ENCODE measurements at regions not wholly inside any gene's neighbourhood (a gene's known extent, or its start where the extent isn't known, plus 50 kb on each side); places are given as distances from the start of the nearest gene placed in this dataset.
"Not testable (repeated sequence)": the region's sequence is repeated elsewhere in the genome, so short reads cannot be mapped to it uniquely, and the experiment has no call there.

DNA sequence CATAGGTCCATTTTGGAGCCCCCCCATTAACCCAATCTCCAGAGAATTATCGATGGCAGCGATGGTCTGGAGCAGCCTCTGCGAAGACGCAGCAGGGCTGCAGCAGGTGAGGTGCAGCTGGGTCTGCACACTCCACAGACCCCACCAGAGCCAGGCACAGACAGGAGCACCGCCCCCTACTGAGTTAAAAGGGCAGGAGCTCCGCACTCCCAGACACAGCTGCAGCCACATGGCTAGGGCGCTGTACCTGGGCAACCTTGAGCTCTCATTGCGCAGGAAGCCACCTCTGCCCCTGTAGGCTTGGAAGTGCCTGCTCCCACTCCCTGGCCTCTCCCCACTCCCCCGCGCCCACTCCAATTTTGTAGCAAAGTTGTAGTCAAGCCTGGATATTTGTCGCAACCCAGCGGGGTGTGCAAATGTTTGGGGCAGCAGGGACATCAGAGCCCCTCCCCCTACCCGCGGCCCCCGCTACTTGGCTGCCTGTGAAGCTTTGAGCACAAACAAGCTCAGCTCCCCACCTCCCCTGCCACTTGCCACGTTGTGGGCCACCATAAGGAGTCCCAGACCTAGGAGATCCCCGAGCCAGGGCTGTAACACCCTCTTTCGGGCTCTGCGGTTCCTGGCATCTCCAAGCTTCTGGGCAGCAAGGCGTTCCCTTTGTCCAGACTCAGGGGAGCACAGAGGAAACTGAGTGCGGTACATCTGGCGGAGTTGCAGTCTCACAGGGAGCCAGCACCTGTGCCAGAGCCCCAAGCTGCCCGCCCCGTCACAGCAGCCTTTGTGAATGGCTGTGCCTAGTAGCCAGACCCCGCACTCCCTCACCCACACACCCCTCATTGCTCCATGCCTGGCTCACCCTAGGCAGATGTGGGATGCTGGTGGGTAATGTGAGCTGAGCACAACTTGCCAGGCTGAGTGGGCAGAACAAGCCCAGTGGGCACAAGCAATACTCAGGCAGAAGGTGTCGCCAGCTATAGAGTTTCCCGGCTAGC lies 949.7 kb upstream of the SLITRK1 start:
- no peak for DNase-seq

DNA sequence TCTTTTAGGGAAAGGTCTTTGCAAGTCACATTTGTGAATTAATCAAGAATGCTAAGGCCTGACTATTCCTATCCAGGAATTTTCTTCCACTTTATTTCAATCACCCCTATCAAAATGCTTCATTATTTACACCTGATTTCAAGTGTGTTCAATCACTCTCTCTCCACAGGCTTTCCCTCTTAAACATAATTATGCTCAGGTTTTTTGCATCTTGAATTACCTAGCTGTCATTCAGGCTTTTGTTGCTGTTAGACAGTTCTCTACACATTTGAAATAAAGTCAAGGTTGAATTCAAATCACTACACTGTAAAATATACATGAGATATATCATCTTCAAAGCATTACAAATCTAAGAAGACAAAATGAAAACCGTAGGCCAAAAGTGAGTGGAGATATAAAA lies 941.3 kb upstream of the SLITRK1 start:
- no peak for DNase-seq

DNA sequence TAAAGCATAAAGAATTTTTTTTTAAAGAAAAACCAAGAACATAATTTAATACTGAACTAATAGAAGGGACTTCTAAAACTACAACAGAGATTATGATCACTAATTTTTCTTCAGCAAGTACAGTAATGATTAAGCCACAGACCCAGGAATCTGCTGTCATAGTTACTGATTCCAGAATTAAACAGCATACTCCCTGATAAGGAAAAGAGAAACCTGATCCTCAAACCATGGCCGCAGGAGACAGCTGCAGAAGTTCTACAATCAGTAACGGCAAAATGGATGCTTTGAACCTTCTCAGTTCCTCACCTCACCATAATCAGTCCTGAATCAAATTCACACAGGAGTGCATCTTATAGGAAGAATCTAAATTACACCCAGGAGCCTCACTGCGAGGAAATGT lies 939.0 kb upstream of the SLITRK1 start:
- no peak for DNase-seq

DNA sequence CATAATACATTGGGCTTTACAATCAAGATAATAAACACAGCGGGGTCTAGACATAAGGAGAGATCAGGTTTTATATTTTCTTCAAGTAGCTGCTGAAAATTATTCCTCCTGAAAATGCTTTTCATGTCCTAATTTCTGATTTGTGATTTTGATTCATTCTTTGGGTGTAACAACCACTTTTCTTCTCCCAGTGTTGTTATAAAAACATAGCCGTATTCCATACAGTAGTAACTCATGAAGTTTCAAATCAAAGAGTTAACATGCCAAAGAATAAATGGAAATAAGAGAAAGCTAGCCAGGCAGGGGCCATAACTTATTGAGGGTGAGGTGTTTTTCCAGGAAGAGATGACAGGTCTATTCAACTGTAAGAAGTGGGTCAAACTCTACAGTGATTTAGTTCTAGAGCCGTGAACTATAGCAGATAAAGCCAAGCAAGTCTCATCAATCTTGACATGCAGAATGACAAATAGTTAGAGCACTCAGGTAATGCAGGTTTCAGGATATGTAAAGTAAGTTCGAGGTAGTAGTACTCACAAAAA lies 934.4 kb upstream of the SLITRK1 start:
- no peak for DNase-seq

DNA sequence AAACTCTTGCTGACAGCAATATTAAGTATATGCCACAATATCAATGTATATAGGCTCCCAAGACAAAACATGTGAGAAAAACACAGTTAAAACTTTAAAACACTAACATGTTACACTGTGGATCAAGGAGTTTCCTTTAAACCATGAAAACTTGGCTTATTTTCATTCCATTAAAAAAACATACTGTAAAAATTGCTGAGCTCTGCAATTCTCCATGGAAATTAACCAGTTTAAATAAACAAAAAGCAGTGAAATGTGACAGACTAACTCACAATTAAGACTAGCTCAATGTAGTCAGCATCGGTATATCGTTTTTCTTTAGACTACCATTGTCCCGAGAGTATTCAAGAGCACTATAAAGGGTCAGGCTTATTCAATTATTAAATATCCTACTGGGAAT lies 930.5 kb upstream of the SLITRK1 start:
- no peak for DNase-seq

DNA sequence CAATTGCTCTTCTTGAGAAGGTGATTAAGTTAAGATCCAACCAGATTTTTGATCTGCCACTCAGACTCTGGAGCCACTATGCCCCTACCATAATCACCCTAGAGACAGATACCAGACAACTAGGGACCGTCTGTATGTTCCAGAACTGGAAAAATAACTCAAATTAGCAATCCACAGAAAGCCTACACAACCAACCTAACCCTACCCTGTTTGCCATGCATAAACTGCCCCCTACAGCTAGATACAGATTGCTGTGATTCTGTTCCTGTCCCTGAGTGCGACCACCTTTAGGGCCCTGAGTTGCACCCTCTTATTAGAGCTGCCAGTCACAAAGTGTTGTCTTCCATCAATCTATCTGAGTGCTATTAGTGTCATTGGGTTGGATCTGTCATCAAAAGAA lies 929.8 kb upstream of the SLITRK1 start:
- no peak for DNase-seq

DNA sequence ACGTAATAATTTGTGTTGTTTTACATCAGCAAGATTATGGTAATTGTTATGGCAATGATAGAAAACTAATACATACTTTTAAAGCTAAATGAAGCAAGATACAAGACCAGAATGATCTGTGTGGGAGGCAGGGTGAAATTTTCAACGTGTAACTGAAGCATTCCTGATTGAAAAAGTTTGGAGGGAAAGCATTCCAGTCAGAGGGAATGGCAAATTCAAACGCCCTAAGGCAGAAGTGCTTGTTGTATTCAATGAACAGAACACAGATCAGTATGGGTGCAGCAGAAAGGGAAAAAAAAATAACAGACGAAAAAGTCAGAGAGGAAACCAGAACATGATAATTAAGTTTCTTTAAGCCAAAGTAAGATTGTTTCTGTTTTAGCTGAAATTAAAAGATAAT lies 928.5 kb upstream of the SLITRK1 start:
- DNase-seq = peak; percentile 77

DNA sequence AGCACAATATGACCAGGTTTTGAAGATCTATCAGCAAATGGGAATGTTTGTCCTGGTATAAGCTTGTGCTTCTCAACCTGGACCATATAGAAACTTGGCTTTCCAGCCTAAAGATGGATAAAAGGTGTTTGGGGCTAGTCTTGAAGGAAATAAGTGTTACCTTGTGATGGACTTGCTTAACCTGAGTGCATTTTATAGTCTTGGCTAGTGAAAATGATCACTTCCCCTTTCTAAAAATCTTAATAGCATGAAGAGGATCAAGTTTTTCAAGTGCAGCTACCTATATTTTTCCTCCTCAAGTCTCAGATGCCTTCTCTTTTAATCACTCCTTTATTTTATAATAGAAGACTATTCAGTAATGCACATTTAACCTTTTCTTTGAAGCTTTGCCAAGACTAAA lies 919.8 kb upstream of the SLITRK1 start:
- DNase-seq = no peak

DNA sequence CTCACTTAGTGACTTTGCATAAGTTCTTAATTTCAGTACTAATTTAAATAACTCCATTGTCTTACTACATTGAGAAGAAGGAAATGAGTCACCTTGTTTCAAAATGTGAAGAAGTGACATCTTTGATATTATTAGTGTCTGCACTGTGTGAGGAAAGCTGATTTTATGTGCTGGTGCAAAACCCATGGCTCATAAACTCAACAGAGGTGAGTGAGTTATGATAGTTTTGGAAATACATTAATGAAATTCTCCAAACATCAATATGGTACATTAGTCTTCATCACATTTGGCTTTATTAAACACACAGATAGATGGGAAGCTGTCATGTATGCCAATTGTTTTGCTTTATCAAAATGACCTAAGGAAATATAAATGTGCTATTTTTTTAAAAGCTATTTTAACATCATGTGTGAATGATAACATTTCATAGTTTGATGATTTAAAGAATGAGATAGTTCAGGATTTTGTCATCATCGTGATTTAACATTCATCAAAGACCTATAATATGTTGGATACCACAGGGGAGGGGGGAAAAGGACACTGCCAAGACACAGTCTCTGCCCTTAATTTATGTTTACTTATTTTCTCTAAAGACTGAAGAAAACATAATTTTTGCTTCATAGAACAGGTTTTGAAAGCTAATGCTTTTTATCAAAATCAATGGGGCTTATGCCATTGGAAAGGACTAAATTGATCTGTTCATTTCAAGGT lies 902.3 kb upstream of the SLITRK1 start:
- no peak for DNase-seq

DNA sequence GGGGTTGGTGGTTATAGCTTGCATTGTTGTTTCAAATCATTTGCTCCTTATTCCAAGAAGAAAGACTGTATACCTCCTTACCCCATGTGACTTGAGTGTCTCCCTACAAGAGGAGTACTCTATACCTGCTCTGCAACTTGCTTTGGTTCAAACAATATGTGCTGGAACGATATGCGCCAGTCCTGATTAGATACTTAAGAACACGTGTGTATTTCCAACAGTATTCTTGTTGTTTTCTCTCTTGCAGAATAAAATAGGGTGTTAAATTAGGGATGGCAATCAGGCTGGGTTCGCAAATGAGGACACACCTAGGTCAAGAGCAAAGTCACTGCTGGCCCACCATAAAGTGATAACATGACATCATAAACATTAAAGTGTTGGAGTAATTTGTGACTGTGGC lies 895.0 kb upstream of the SLITRK1 start:
- DNase-seq = no peak

DNA sequence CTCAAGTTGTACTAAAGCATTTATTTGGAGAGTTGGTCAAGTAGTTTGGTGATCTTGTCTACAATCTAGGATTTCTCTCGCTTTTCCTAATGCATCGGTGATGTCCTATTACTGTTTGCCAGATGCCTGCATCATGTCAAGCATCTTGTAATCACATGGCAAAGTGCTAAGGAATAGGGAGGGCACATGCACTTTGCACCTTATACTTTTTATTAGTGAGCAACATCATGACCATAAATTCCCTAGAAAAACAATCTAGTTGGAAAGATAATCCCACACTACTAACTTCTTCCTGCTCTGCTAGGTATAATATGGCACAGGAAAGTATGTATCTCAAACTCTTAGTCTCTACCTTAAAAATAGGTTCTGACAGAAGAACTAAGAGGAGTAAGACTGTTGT lies 894.3 kb upstream of the SLITRK1 start:
- no peak for DNase-seq

DNA sequence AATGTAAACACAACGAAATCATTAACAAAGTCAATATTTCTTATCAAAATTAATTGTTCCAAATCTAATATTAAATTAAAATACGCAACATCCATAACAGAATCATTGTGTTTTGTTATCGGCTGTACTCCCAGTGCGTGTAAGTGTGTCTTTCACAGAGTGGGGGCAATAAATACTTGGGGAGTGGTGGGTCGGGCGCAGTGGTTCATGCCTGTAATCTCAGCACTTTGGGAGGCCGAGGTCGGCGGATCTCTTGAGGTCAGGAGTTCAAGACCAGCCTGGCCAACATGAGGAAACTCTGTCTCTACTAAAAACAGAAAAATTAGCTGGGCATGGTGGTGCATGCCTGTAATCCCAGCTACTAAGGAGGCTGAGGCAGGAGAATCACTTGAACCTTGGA lies 893.6 kb upstream of the SLITRK1 start:
- not testable (repeated sequence) for DNase-seq

DNA sequence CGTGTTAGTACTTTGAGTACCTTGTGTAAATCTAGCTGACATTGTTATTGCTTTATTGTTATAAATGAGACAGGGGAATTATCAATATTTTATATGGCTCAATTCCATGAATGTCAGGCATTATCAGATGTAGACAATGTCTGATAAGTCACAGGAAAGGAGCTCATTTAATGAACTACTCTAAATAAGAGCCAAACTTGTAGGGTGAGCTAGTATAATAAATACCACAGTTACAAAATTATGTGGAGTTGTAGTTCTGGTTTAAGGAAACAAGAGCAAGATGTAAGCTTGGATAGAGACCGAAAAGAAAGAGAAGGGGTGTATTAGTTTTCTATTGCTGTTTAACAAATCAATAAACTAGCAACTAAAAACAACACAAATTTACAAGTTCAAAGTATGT lies 891.8 kb upstream of the SLITRK1 start:
- DNase-seq = no peak

DNA sequence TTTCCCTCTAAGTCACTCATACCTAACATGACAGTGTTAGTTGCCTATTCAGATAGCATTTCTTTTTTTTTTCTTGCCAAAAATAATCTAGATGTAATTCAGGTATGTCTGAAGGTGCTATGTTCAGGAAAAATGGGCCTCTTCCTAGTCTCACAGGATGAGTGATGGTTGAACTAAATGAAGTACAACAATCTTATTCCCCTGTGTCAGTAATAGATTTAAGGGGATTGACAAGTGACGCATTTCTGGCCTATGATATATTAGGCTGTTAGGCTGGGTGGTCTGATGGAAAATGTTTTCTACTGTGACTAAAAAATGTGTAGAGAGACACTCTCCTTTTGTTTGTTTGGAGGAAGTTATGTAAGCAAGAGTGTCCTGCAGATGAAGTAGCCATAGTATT lies 878.7 kb upstream of the SLITRK1 start:
- no peak for DNase-seq

DNA sequence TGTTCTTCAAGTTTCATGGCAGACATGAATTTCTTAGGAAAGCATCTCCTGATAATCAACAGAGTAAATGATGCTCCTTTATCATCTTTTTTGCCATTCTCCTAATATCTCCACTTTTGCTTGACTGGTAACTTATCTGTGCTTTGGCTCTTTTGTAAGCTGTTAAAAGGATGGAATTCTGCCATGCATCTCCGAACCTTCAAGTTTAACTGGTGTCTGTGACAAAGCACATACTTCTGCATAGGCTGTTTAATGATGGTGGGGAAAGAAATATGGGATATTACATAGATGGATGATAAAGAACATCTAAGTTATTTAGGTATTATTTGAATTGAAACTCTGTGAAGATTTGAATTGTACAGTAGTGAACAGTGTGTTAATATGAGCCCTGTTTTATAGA lies 866.9 kb upstream of the SLITRK1 start:
- DNase-seq = no peak

DNA sequence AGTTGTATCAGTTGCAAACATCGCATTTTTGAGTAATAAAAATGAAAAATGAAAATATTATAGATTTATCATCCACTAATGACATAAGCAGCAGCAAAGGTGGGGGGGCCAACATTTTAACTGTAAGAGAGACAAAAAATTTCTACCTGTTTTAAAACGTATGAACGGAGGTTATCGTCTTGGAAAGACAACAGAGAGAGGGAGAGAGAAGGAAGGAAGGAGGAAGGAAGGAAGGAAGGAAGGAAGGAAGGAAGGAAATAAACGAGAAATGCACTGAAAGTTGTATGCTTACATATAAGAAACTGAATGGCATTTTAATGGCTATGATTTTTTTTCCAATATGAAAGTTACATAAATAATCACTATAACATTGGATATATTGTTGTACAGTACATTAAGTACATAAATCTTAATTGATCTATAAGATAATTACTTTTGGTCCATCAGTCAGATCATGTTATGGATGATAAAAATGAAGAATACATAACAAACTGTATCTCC lies 862.8 kb upstream of the SLITRK1 start:
- DNase-seq = no peak

DNA sequence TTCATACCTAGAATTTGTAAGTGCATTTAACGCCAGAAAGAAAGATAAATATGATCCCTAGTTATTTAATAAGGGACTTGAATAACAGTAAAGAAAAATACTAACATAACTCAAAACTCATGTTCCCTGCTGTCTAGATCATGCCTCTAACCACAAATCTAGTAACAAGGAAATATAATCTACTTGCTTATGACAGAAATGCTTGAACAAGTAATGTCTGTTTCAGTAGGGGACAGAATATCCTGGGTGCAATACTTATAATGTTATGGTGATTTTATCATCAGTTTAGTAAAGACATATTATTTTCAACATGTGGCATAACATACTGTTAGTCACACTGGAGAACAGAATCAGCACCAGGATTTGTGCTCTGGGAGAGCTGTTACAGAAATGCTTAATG lies 861.9 kb upstream of the SLITRK1 start:
- no peak for DNase-seq

DNA sequence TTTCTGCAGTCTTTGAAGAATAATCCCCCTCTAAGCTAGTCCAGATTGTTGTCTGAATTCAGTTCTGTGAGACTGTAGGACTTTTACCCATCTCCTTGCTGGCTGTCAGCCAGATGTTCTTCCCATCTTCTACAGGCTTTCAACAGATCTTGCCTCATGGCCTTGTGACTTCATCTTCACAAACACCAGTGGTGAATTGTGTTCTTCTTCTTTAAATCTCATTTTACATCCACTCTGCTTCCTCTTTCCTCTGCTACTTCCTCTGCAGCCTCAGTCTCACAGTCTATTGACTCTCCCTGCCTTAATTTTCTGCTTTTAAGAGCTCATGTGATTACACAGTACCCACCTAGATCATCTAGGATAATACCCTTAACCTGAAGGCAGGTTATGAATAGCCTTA lies 859.0 kb upstream of the SLITRK1 start:
- DNase-seq = no peak

DNA sequence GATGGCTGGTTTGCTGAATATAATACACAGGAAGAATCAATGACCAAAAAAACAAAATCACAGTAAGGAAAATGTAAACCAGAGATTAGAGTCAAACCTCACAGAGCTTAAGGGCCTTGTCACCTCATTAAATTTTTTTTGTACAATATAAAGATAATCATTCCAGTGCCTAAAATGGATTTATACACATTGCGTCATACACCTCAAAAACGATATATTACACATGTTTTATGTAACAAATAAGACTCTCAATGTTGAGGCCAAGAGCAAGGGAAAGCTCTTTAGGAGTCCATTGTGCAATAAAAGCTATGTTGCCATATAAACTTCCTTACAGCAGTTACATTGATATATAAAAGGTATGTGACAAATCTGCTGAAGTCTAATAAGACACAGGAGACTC lies 856.7 kb upstream of the SLITRK1 start:
- DNase-seq = no peak

DNA sequence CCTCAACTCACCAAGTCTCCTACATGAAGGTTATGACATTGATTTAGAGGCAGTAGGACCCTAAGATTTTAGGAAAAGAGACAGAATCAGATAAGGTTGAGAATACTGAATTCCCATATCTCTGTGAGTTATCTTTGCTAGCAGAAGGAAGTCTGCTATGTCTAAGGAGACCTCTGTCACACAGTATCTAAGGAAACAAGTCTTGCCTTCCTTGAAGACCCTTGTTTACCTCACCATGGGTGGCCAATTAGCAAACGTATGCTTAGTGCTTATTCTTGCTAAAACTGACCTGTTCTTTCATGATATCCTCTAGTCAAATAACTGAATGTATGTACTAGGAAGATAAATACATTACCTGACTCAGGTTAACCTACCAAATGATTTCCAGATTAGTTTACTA lies 855.4 kb upstream of the SLITRK1 start:
- DNase-seq = no peak

DNA sequence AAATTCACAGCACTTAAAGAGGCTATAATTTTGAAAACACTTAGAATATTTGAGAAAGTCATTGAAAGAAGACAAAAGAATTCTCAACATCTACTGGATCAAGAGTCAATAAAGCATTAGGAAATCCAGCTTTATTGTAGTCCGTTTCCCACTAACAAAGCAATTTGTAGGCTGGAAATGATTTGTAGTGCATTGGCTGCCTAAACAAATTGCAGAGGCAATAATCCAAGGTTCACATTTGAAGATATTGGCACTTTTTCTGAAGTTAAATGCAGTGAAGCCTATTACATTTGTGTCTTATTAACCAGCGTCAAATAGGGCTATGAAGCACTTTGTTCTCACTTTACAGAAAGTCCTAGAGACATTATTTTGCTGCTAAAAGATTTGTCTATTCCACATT lies 848.1 kb upstream of the SLITRK1 start:
- DNase-seq = no peak

DNA sequence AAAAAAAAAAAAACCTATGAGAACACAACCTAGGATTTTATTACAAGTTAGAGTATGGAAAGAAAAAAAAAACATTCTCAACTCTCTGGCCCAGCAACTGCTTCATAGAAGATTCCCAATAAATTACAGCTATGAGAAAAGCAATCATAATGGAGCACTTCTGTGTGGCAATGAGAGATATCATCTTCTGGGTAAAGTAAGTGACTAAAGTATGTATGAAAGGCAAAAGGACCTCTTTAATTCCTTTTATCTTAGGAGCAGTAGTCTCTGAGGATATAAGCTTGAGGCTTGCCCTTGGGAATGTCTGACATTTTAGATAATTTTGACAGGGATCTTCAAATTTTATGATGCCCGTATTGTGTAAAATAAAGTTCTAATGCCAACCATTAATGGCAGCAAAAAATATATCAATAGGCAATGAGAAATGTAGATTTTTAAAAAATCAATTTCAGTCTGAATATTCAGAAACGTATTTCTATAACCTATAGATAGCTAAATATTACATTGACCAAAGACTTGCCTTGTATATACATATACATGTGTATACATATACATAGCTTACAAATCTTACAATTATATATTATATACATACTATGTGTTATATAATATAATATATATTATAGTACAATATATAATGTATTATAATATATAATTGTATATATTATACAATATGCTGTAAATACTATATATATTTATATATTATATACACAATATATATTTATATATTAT lies 823.9 kb upstream of the SLITRK1 start:
- DNase-seq = no peak

DNA sequence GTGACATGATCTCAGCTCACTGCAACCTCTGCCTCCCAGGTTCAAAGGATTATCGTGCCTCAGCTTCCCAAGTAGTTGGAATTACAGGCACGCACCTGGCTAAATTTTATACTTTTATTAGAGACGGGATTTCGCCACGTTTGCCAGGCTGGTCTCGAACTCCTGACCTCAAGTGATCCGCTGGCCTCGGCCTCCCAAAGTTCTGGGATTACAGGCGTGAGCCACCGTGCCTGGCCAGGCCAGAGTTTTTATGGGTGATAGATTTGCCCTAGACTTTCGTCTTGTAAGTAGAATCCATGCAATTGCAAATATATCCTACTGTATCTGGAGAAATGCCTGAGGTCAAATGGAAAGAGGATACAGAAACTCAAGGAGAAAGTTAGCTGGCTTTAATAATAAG lies 819.9 kb upstream of the SLITRK1 start:
- no peak for DNase-seq
